ENCODE measurements at regions not wholly inside any gene's neighbourhood (a gene's known extent, or its start where the extent isn't known, plus 50 kb on each side); places are given as distances from the start of the nearest gene placed in this dataset.
"Not testable (repeated sequence)": the region's sequence is repeated elsewhere in the genome, so short reads cannot be mapped to it uniquely, and the experiment has no call there.

- no peak for DNase-seq
Observed at GRCh38 chr6:79150733-79151132, 72.7 kb upstream of the PHIP start.

GRCh38 chr6:79149884-79150283 lies 71.8 kb upstream of the PHIP start:
- no peak for DNase-seq

- DNase-seq = no peak
Observed at GRCh38 chr6:79146421-79146820, 68.4 kb upstream of the PHIP start.

- no peak for DNase-seq
Observed at GRCh38 chr6:79145301-79145700, 67.2 kb upstream of the PHIP start.

GRCh38 chr6:79143320-79143898 lies 65.4 kb upstream of the PHIP start:
- DNase-seq = no peak

GRCh38 chr6:79138146-79138545 lies 60.1 kb upstream of the PHIP start:
- DNase-seq = no peak

- DNase-seq = no peak
Observed at GRCh38 chr6:79137671-79138070, 59.6 kb upstream of the PHIP start.

GRCh38 chr6:79135973-79136470 lies 58.0 kb upstream of the PHIP start:
- DNase-seq = no peak

GRCh38 chr6:79134699-79135474 lies 56.8 kb upstream of the PHIP start:
- DNase-seq = peak; percentile 64

GRCh38 chr6:79133173-79133572 lies 55.1 kb upstream of the PHIP start:
- DNase-seq = no peak

- not testable (repeated sequence) for DNase-seq
Observed at GRCh38 chr6:79131220-79131619, 53.2 kb upstream of the PHIP start.

All from NCI-H510A (cell line).